GM19240 (cell line): ENCODE measurements at regions not wholly inside any gene's neighbourhood (a gene's known extent, or its start where the extent isn't known, plus 50 kb on each side); places are given as distances from the start of the nearest gene placed in this dataset.

ENCODE experiments used
- DNase-seq: peaks from one replicate; pipeline ENCODE4 v3.0.0; 2011; ENCODE audit warnings: low spot score; ENCODE audit not compliant: insufficient read length

- DNase-seq = no peak
Observed at GRCh38 chr4:67234296-67234695, 311.0 kb downstream of the CENPC start.

DNA sequence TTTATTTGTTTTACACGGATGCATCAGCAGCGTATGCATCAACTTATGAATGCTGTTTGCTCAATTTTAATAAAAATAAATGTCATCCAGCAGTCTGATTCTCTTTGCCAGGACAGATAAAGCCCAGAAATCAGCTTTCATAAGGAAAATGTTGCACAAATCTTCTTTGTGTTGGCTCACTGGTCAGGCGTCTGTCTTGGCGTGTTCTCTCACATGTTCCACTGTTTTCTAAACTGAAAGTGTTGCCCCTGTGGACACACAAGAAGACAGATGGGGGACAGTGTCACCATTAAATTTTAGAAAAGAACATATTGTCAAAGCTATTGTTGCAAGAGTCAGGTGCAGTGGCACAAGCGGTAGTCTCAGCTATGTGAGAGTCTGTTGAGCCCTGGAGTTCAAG, 316.2 kb downstream of the CENPC start:
- DNase-seq = no peak

DNA sequence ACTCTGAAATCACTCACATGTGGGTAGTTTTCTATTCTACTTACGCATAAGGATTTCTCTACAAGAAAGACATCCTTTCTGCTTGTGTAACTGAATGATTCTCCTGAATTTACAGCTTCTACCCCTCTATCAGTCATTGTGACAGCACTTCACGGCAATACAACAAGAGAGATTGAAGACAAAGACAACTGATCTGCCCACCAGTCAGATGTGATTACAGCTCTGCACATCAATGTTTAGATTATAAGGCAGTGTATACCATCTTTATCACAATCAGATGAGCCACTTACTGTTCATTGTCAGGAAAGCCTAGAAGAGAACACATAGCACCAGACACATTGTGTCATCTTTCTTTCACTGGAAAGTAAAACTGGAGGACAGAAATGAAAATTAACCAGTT, 324.4 kb downstream of the CENPC start:
- DNase-seq = no peak

DNA sequence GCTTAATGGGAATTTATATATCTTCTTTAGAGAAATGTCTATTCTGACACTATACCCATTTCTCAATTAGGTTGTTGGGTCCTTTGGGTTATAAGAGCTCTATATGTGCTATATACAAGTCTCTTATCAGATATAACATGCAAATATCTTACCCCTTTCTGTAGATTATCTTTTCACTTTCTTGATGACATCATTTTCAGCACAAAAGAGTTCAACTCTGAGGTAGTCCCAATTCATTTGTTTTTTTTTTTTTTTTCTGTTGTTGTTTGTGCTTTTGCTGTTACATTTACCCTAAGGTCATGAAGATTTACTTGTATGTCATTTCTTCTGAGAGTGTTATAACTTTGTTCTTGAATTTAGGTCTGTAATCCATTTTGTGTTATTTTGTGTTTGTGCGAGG, 326.4 kb downstream of the CENPC start:
- no peak for DNase-seq

DNA sequence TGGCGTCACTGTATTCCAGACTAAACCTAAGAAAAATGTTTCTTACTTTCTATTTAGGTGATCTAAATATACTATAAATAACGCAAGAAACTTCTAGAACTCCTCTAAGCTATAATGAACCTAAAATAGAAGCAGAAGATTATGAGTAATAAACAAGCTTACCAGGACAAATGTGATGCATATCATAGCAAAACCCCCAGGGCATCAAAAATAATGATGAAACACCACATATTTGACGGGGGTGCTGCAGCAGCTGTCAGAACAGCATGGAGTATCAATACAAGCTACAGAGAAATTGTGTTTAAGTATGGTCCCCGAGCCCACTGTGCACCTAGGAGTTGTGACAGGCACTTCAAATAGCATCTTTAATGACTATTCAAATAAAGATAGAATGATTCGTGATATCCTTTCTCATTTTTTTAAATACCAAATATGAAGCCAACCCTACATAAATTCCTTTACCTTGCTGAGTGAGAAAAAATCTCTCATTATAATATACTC, 337.3 kb downstream of the CENPC start:
- DNase-seq = no peak

DNA sequence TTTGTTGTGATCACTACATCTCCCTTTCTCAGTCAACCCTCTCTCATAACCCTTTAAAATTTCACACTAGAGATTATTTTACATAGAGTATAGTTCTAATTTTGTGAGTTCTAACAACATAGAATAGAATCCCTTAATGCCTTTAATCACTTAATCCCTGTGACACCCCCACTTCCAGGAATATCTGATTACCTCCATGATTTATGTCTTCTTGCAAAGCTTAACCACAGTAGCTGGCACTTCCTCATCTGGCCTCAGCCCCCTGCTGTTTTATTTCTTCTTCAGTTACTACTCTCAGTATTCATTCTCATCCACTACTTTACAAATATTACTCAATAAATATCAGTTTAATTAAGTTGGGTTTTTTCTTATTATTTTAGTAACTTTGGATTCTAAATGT, 340.9 kb downstream of the CENPC start:
- no peak for DNase-seq

GRCh38 chr4:67201334-67201733, 344.0 kb downstream of the CENPC start:
- DNase-seq = no peak

DNA sequence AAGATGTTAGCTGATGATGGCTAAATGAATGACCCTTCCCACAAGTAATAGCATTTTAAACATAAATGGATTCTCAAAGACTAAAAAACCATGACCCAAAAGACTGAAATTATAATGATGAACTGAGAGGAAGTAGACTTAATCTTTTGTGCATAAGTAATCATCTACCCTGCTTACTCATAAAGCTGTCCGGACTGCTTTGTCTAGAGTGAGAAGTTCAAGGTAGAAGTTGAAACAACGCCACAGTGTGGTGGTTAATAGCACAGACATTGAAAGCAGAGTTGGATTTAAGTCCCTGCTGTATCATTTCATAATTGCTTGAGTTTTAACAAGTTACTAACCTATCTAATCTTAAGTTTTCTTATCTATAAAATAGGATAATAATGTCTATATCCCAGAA, 346.6 kb downstream of the CENPC start:
- no peak for DNase-seq

- DNase-seq = no peak
Observed at GRCh38 chr4:67167849-67168248, 377.5 kb downstream of the CENPC start.

- no peak for DNase-seq
Observed at GRCh38 chr4:67162690-67163089, 382.6 kb downstream of the CENPC start.

DNA sequence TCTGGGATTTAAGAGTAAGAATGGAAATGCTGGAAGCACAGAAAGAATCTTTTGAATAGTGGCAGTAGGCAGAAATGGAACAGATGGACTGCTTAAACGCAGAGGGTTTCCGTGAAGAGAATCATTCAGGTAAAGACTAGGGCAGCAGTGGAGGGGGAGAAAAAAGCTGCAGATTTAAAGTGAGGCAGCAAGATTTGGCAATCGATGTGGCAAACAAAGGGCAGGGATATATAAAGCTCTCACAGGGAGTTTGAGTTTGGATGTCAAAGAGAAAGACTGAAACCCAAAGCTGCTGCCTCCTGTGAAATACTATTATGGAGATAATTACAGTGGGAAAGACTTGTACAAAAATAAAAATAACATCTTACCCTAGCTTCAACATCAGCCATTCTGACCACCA, 384.0 kb downstream of the CENPC start:
- no peak for DNase-seq

- no peak for DNase-seq
Observed at GRCh38 chr4:67160394-67160793, 384.9 kb downstream of the CENPC start.

DNA sequence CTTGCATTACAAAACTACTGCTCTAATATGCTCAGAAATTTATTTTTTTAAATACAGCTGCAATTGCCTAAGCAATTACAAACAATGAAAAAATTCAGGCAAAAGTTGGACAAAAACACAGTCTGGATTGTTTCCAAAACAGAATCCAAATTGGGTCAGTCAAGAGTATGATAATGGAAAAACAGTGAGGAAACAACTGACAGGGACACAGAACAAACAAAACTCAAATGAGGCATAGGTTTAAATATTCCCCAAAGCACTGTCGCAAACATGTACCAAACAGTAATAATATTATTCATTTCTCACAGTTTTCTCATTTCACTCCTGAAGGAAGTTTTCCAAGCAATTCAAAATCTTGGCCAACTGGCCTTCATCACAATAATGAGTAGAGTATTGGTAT, 386.6 kb downstream of the CENPC start:
- no peak for DNase-seq

DNA sequence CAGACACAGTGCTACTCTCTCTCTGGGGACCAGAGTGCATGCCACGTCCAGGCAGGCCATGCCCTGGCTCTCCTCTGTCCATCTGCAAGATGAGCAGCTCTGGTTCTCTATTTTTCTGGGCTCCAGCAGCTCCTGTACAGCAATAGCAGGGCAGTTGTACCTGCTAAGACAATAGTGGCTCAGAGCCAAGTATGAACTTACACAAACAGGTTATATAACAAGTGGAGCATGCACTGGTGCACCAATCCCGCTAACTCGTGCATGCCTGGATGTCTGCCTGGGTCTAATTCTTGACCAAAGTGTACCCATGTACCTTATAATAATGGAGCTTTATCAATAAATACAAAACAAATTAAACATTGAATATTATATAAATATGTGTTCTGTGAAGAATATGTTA, 392.3 kb downstream of the CENPC start:
- DNase-seq = no peak

- DNase-seq = no peak
Observed at GRCh38 chr4:67151376-67152343, 393.6 kb downstream of the CENPC start.

DNA sequence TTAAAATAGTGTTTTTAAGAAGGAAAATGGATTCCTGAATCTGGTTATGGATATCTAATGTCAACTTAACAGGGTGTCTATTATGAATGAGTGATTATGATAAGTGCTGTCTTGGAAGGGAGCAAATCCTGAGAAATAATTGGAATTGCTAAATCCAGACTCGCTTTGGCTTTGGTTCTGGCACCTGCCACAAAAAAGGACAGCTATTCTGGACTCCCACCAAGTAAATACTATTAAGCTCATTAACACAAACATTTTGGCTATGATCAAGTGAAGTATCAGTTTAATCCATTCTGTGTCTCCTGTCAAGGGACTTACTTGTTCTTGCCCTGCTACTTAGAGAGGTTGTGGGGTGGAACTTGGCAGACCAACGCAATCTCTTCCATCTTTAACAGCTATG, 403.7 kb downstream of the CENPC start:
- no peak for DNase-seq

GRCh38 chr4:67134616-67135015, 410.7 kb downstream of the CENPC start:
- DNase-seq = no peak

DNA sequence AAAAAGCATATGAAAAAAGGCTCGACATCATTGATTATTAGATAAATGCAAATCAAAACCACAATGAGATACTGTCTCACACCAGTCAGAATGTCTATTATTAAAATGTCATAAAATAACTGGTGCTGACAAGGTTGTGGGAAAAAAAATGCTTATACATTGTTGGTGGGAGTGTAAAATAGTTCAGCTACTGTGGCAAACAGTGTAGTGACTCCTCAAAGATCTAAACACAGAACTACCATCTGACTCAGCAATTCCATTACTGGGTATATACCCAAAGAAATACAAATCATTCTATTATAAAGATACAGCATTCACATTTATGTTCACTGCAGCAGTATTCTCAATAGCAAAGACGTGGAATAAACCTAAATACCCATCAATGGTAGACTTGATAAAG, 412.1 kb downstream of the CENPC start:
- DNase-seq = no peak

DNA sequence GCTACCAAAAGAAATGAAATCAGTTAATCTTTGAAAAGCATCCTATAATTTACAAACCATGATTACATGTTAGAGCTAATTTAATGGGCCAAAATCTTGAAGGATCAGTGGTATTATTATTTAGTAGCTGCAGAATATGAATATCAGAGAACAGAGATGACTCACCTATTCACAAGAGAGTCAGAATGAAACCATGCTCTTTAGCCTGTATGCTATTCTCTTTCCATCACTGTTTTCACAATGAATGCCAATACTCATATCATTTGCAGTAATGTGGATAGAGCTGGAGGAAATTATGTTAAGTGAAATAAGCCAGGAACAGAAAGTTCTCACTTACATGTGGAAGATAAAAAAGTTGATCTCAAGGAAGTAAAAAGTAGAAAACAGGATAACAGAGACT, 414.1 kb downstream of the CENPC start:
- DNase-seq = no peak

- DNase-seq = no peak
Observed at GRCh38 chr4:67130411-67130810, 414.9 kb downstream of the CENPC start.

DNA sequence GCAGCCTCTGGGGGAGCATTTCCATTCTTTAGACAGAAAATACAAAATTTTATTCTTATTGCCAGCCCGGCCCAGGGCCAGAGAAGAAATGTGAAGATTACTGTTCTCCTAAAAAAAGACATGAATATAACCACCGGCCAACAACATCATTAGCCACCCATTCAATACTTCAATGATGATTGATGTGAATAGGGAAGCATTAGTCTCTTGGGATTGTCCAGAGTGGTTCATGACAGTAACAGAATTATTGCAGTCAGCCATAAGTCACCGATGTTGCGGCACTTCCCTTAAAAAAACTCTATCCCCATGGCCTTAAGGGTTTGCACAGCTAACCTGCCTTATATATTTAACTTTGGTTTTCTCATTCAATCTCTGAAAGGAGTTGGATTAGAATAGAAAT, 418.7 kb downstream of the CENPC start:
- DNase-seq = no peak

DNA sequence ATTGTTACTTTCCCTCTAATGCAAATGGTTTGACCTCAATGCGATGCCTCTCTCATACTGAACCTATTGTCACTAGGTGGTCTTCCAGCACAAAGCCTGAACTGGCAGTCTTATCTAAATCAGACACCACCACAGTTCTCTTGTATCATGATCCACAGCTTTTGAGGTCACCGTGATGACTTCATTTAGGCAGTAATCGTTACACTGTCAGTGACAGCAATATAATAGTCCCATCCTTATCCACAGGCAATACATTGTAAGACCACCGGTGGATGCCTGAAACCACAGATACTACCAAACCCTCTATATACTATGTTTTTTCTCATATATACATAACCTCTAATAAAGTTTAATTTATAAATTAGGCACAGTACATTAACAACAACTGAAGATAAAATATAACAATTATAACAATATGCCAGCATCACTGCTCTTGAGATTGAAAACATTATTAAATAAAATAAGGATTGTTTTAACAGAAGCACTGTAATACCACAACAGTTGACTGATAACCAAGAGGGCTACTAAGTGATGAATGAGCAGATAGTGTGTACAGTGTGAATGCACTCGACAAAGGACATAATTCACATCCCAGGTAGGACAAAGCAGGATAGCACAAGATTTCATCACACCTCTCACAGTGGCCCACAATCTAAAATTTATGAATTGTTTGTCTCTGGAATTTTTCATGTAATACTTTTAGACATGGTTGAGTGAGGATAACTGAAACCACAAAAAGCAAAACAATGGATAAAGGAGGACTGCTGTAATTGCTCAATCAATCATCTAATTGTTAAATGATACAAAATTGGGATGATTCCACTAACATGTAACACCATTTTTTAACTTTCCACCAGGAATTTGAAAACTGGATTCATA, 419.4 kb downstream of the CENPC start:
- DNase-seq = no peak
